ENCODE measurements at regions not wholly inside any gene's neighbourhood (a gene's known extent, or its start where the extent isn't known, plus 50 kb on each side); places are given as distances from the start of the nearest gene placed in this dataset.

- POLR2A ChIA-PET, result no interaction called here
- Histone ChIP-seq H3K4me1 (ENCODE audit: control insufficient read depth, extremely low read depth, insufficient read depth, low read length) (no peaks in the 10 kb centered on the region), H2AFZ (ENCODE audit: low read depth, low read length) (no peak overlapping the region), H3K79me2 (ENCODE audit: control insufficient read depth, insufficient read depth, low read length) (no peaks in the 10 kb centered on the region), H3K27me3 (ENCODE audit: control insufficient read depth in 2 of 2, insufficient read depth in 2 of 2, low read length in 2 of 2) (no peaks in the 10 kb centered on the region), H3K9ac (replicated peaks; ENCODE audit: extremely low read depth, insufficient read depth, low read length) (no peak overlapping the region), H3K27ac (ENCODE audit: insufficient read depth, low read depth, low read length) (no peak overlapping the region), H3K36me3 (ENCODE audit: control insufficient read depth in 2 of 2, extremely low read depth in 1 of 2, insufficient read depth in 2 of 2, low read length in 2 of 2) (no peaks in the 10 kb centered on the region), H3K9me3 (replicated peaks; ENCODE audit: control insufficient read depth, insufficient read depth, low read length) (no peaks in the 10 kb centered on the region), H3K4me2 (ENCODE audit: insufficient read depth, low read length) (no peak overlapping the region), H3K9me1 (replicated peaks; ENCODE audit: control insufficient read depth, extremely low read depth, insufficient read depth, low read length) (no peaks in the 10 kb centered on the region), H3K4me3 (replicated peaks in 1 of 3; ENCODE audit: insufficient read depth in 1 of 3, low read depth in 1 of 3, low read length in 3 of 3) (no peak overlapping the region), H4K20me1 (replicated peaks; ENCODE audit: control insufficient read depth, extremely low read depth, insufficient read depth, low read length) (no peaks in the 10 kb centered on the region)
- CTCF ChIA-PET, result interaction anchor here (0.8 kb wide), 1 partner anchor 82 kb away, joined by 3 read pairs; no protein-coding TSS in a partner anchor
- BruUV-seq (replicated peaks), result no TSS peak
- no peak for TF ChIP-seq POLR2A (IDR thresholded peaks at IDR 0.05; ENCODE audit: low read depth, low read length)
- TF ChIP-seq EZH2 (IDR thresholded peaks at IDR 0.05; ENCODE audit: borderline replicate concordance, low read depth, low read length, severe bottlenecking), result no peak
- TF ChIP-seq JUN (IDR thresholded peaks at IDR 0.05; ENCODE audit: borderline replicate concordance, insufficient read depth, insufficient read length, low read depth), result no peak
- no peak for TF ChIP-seq FOS (IDR thresholded peaks at IDR 0.05; ENCODE audit: borderline replicate concordance, insufficient read depth, low read length)
- TF ChIP-seq MYC (IDR thresholded peaks at IDR 0.05; ENCODE audit: low read depth, low read length), result no peak
- TF ChIP-seq GATA2 (IDR thresholded peaks at IDR 0.05; ENCODE audit: insufficient read depth, insufficient read length, low read depth, low read length), result no peak
- TF ChIP-seq POLR2AphosphoS5 (IDR thresholded peaks at IDR 0.05; ENCODE audit: insufficient read depth, low read depth, low read length), result no peak
- TF ChIP-seq MAX (IDR thresholded peaks at IDR 0.05; ENCODE audit: insufficient read depth, insufficient read length), result no peak
- TF ChIP-seq, protein P1, sequence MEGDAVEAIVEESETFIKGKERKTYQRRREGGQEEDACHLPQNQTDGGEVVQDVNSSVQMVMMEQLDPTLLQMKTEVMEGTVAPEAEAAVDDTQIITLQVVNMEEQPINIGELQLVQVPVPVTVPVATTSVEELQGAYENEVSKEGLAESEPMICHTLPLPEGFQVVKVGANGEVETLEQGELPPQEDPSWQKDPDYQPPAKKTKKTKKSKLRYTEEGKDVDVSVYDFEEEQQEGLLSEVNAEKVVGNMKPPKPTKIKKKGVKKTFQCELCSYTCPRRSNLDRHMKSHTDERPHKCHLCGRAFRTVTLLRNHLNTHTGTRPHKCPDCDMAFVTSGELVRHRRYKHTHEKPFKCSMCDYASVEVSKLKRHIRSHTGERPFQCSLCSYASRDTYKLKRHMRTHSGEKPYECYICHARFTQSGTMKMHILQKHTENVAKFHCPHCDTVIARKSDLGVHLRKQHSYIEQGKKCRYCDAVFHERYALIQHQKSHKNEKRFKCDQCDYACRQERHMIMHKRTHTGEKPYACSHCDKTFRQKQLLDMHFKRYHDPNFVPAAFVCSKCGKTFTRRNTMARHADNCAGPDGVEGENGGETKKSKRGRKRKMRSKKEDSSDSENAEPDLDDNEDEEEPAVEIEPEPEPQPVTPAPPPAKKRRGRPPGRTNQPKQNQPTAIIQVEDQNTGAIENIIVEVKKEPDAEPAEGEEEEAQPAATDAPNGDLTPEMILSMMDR (IDR thresholded peaks at IDR 0.05; ENCODE audit: extremely low read depth in 1 of 2, insufficient read depth in 1 of 2, low read depth in 1 of 2, low read length in 2 of 2), result no peak
- no peak for DNase-seq (ENCODE audit: low read depth, low spot score)
- intact Hi-C loops (cut with micrococcal nuclease), result no loop called here
- dilution Hi-C loops (cut with MboI; ENCODE audit: extremely low pct_ligation_motif_present, low sequenced_read_pairs), result no loop called here
- no peak for FAIRE-seq
Observed at GRCh38 chr5:163660486-163660885, 155.1 kb downstream of the MAT2B start.

Measured in endothelial cell of umbilical vein (primary cell).